ENCODE measurements at regions not wholly inside any gene's neighbourhood (a gene's known extent, or its start where the extent isn't known, plus 50 kb on each side); places are given as distances from the start of the nearest gene placed in this dataset.

DNA sequence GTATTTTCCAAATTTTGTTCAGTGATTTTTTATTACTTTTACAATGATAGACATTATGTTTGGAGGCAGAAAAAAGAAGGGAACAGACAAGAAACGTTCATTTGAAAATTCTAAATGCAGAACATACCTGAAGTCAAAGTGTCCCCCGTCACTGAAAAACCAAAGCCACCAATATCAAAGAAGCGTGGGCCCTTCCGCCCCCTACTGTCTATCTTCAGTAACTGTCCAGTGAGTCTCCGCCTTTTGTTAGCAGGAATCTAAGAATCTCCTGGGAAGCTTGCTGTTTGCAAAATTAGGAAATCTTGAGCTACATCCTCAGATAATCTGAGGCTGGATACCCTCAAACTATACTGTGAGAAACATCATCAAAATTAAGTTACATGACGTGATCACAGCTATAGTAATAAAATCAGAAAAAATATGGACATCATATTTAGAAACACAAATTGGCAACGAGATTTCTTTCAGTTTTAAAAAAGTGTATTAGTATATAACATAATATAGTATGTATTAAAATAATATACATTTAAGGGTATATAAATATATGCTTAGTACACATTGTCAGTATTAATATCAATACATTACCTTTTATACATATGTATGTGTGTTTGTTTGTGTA, 169.3 kb upstream of the AKR1E2 start:
- Mint-ChIP-seq H3K4me1 (ENCODE audit: low read depth) (no peaks in the 10 kb centered on the region), H3K27ac (no peak overlapping the region), H3K36me3 (ENCODE audit: low read depth) (no peaks in the 10 kb centered on the region), H3K9me3 (no peaks in the 10 kb centered on the region), H3K27me3 (peaks cover 9% of the 10 kb centered on the region), H3K4me3 (no peak overlapping the region)
- intact Hi-C loops (cut with micrococcal nuclease), result loop anchor here (5.0 to 10.0 kb wide), 3 partner anchors 108 to 324 kb away; no protein-coding TSS in a partner anchor

- no peak overlapping the region for H3K27ac Mint-ChIP-seq
- no peaks in the 10 kb centered on the region for H3K4me1 Mint-ChIP-seq (ENCODE audit: low read depth)
- intact Hi-C loops (cut with micrococcal nuclease), result loop anchor here (5.0 to 10.0 kb wide), 3 partner anchors 109 to 324 kb away; no protein-coding TSS in a partner anchor
- H3K36me3 Mint-ChIP-seq (ENCODE audit: low read depth), result no peaks in the 10 kb centered on the region
- H3K9me3 Mint-ChIP-seq, result no peaks in the 10 kb centered on the region
- no peak overlapping the region for H3K4me3 Mint-ChIP-seq
- peaks cover 5% of the 10 kb centered on the region for H3K27me3 Mint-ChIP-seq
Observed at GRCh38 chr10:4655879-4656278, 170.1 kb upstream of the AKR1E2 start.

DNA sequence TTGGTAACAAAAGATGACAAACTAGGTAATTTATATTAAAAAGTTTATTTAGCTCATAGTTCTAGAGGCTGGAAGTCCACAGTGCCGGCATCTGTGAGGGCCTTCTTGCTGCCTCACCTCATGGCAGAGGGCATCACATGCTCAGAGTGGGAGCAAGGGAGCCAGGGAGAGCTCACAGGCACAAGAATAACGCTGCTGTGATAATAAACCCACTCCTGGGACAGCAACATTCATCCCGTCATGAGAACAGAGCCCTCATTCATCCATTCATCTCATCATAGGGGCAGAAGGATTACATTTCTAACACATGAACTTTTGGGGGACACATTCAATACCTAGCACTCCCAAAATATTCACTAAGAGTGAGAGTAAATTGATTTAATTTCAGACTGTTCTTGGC, 170.6 kb upstream of the AKR1E2 start:
- intact Hi-C loops (cut with micrococcal nuclease), result loop anchor here (5.0 to 10.0 kb wide), 3 partner anchors 109 to 323 kb away; no protein-coding TSS in a partner anchor
- Mint-ChIP-seq H3K27me3 (peaks cover 1% of the 10 kb centered on the region), H3K27ac (no peak overlapping the region), H3K9me3 (no peaks in the 10 kb centered on the region), H3K4me3 (no peak overlapping the region), H3K4me1 (ENCODE audit: low read depth) (peaks cover 2% of the 10 kb centered on the region), H3K36me3 (ENCODE audit: low read depth) (no peaks in the 10 kb centered on the region)

DNA sequence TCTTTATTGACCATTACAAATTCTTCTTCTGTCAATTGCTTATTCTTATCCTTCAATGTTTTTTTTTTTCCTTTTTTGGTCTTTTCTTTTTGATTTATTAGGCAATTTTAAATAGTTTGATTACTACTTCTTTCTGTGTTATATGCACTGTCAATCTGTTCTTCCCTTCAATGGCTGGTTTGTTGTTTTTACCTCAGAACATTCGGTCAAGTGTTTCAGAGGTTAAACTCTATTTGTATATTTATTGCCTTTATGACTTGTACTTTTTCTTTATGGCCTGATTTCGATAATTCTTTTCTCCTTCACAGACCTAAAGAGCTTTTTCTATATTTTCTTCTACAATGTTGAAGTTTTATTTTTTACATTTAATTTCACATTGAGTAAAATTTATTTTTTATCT, 171.5 kb upstream of the AKR1E2 start:
- H3K27ac Mint-ChIP-seq, result no peak overlapping the region
- intact Hi-C loops (cut with micrococcal nuclease), result loop anchor here (10.0 kb wide), 1 partner anchor 110 kb away; no protein-coding TSS in a partner anchor

GRCh38 chr10:4653160-4653559, 172.8 kb upstream of the AKR1E2 start:
- no peak overlapping the region for H3K4me3 Mint-ChIP-seq
- peaks cover 11% of the 10 kb centered on the region for H3K4me1 Mint-ChIP-seq (ENCODE audit: low read depth)
- intact Hi-C loops (cut with micrococcal nuclease), result loop anchor here (10.0 kb wide), 1 partner anchor 112 kb away; no protein-coding TSS in a partner anchor
- no peak overlapping the region for H3K27ac Mint-ChIP-seq
- no peaks in the 10 kb centered on the region for H3K9me3 Mint-ChIP-seq
- no peaks in the 10 kb centered on the region for H3K36me3 Mint-ChIP-seq (ENCODE audit: low read depth)
- H3K27me3 Mint-ChIP-seq, result no peaks in the 10 kb centered on the region

More for the DNA sequence above, 171.5 kb upstream of the AKR1E2 start:
- Mint-ChIP-seq H3K27me3 (no peaks in the 10 kb centered on the region), H3K9me3 (no peaks in the 10 kb centered on the region), H3K4me1 (ENCODE audit: low read depth) (peaks cover 7% of the 10 kb centered on the region), H3K4me3 (no peak overlapping the region), H3K36me3 (ENCODE audit: low read depth) (no peaks in the 10 kb centered on the region)

GRCh38 chr10:4652111-4653010, 173.6 kb upstream of the AKR1E2 start:
- H3K9me3 Mint-ChIP-seq, result no peaks in the 10 kb centered on the region
- peak overlapping the region; percentile 25 for H3K27ac Mint-ChIP-seq
- intact Hi-C loops (cut with micrococcal nuclease), result loop anchor here (10.0 kb wide), 1 partner anchor 112 kb away; no protein-coding TSS in a partner anchor

DNA sequence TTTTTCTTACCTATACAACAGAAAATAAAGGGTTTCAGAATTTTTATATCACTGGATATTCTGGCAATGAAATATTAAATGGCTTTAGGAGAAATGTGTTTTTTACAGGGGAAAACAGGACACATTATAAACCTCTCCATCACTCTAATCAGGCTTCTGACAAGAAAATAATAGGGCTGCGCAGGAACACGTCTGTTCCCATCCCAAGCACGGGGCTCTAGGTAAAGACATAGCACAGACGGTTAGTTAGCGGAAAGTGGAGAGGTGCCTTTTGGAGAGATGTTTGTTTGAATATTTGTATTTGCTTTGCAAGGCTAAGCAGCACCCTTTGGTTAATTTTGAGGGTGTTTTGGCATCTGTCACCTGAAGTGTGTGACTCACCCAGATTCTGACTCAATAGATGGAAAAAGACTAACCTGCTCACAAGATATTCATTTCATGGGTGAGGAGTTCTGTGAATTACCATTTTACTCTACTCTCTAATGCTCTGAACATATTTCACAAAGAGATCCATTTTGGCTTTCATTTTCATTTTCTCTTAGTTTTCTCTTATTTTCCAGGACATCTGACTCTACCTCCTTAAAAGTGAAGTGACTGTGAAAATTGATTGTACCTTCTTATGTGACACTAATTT, 174.5 kb upstream of the AKR1E2 start:
- Mint-ChIP-seq H3K4me1 (ENCODE audit: low read depth) (peaks cover 17% of the 10 kb centered on the region), H3K36me3 (ENCODE audit: low read depth) (no peaks in the 10 kb centered on the region), H3K9me3 (no peaks in the 10 kb centered on the region), H3K27me3 (no peaks in the 10 kb centered on the region), H3K27ac (peak overlapping the region; percentile 25), H3K4me3 (no peak overlapping the region)
- intact Hi-C loops (cut with micrococcal nuclease), result loop anchor here (10.0 kb wide), 1 partner anchor 113 kb away; no protein-coding TSS in a partner anchor

More at GRCh38 chr10:4652111-4653010, 173.6 kb upstream of the AKR1E2 start:
- no peaks in the 10 kb centered on the region for H3K27me3 Mint-ChIP-seq
- H3K4me3 Mint-ChIP-seq, result no peak overlapping the region
- no peaks in the 10 kb centered on the region for H3K36me3 Mint-ChIP-seq (ENCODE audit: low read depth)
- H3K4me1 Mint-ChIP-seq (ENCODE audit: low read depth), result peaks cover 14% of the 10 kb centered on the region

- intact Hi-C loops (cut with micrococcal nuclease), result loop anchor here (10.0 kb wide), 1 partner anchor 114 kb away; no protein-coding TSS in a partner anchor
- Mint-ChIP-seq H3K4me1 (ENCODE audit: low read depth) (peaks cover 17% of the 10 kb centered on the region), H3K27ac (peak overlapping the region; percentile 48), H3K27me3 (no peaks in the 10 kb centered on the region), H3K36me3 (ENCODE audit: low read depth) (no peaks in the 10 kb centered on the region), H3K9me3 (no peaks in the 10 kb centered on the region), H3K4me3 (no peak overlapping the region)
Observed at GRCh38 chr10:4650582-4650981, 175.4 kb upstream of the AKR1E2 start.

- no peaks in the 10 kb centered on the region for H3K9me3 Mint-ChIP-seq
- no peaks in the 10 kb centered on the region for H3K27me3 Mint-ChIP-seq
- peak overlapping the region; percentile 48 for H3K27ac Mint-ChIP-seq
- no peak overlapping the region for H3K4me3 Mint-ChIP-seq
- intact Hi-C loops (cut with micrococcal nuclease), result loop anchor here (10.0 kb wide), 1 partner anchor 115 kb away; no protein-coding TSS in a partner anchor
- H3K36me3 Mint-ChIP-seq (ENCODE audit: low read depth), result no peaks in the 10 kb centered on the region
- peaks cover 17% of the 10 kb centered on the region for H3K4me1 Mint-ChIP-seq (ENCODE audit: low read depth)
Observed at GRCh38 chr10:4649886-4650508, 176.0 kb upstream of the AKR1E2 start.

DNA sequence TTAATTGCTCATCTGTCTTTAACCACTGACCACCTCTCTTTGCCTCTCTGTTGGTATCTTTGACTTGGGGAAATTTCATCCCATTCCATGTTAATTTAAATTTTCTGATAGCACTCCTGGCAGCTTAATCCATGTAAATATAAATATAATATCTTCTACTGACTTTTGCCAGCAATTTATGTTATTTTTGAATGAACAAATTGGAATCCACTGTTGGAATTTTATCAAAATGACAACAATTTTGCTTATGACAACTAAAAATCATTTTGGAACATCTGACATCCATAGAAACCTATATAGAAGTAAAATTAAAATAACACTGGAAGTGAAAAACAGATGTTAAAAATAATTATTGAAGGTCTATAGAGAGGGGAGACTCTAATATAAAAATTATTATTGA, 176.5 kb upstream of the AKR1E2 start:
- peaks cover 17% of the 10 kb centered on the region for H3K4me1 Mint-ChIP-seq (ENCODE audit: low read depth)
- H3K36me3 Mint-ChIP-seq (ENCODE audit: low read depth), result no peaks in the 10 kb centered on the region
- intact Hi-C loops (cut with micrococcal nuclease), result no loop called here

GRCh38 chr10:4648999-4649398, 177.0 kb upstream of the AKR1E2 start:
- intact Hi-C loops (cut with micrococcal nuclease), result no loop called here
- H3K4me1 Mint-ChIP-seq (ENCODE audit: low read depth), result peaks cover 17% of the 10 kb centered on the region

More for the DNA sequence above, 176.5 kb upstream of the AKR1E2 start:
- H3K27ac Mint-ChIP-seq, result no peak overlapping the region
- H3K9me3 Mint-ChIP-seq, result no peaks in the 10 kb centered on the region
- no peaks in the 10 kb centered on the region for H3K27me3 Mint-ChIP-seq
- H3K4me3 Mint-ChIP-seq, result no peak overlapping the region

GRCh38 chr10:4647109-4647785, 178.8 kb upstream of the AKR1E2 start:
- H3K4me1 Mint-ChIP-seq (ENCODE audit: low read depth), result peaks cover 17% of the 10 kb centered on the region
- intact Hi-C loops (cut with micrococcal nuclease), result no loop called here
- no peaks in the 10 kb centered on the region for H3K9me3 Mint-ChIP-seq
- no peaks in the 10 kb centered on the region for H3K27me3 Mint-ChIP-seq
- no peak overlapping the region for H3K27ac Mint-ChIP-seq
- no peak overlapping the region for H3K4me3 Mint-ChIP-seq
- no peaks in the 10 kb centered on the region for H3K36me3 Mint-ChIP-seq (ENCODE audit: low read depth)

More at GRCh38 chr10:4648999-4649398, 177.0 kb upstream of the AKR1E2 start:
- no peaks in the 10 kb centered on the region for H3K36me3 Mint-ChIP-seq (ENCODE audit: low read depth)
- H3K27ac Mint-ChIP-seq, result no peak overlapping the region
- H3K27me3 Mint-ChIP-seq, result no peaks in the 10 kb centered on the region
- H3K9me3 Mint-ChIP-seq, result no peaks in the 10 kb centered on the region
- H3K4me3 Mint-ChIP-seq, result no peak overlapping the region

DNA sequence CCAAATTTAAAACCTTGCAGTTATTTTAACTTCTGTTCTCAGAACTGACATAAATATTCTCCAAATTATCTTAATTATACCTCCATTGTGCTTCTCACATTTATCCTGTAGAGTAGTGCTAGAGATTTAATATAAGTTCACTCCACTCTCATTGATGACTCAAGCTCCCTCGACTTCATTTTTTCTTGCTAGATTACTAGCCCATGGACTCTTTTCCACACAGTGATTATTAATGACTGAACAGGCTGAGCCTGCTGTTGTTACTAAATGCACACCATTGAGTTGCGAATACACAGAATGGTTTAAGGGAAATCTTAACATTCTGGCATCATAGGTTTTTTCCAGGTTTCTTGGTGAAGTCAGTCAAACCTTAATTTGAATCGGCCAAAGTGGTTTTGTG, 179.5 kb upstream of the AKR1E2 start:
- Mint-ChIP-seq H3K27ac (no peak overlapping the region), H3K27me3 (no peaks in the 10 kb centered on the region), H3K4me3 (no peak overlapping the region), H3K4me1 (ENCODE audit: low read depth) (peaks cover 17% of the 10 kb centered on the region), H3K36me3 (ENCODE audit: low read depth) (no peaks in the 10 kb centered on the region), H3K9me3 (no peaks in the 10 kb centered on the region)
- intact Hi-C loops (cut with micrococcal nuclease), result no loop called here
